ENCODE measurements at regions not wholly inside any gene's neighbourhood (a gene's known extent, or its start where the extent isn't known, plus 50 kb on each side); places are given as distances from the start of the nearest gene placed in this dataset.

DNA sequence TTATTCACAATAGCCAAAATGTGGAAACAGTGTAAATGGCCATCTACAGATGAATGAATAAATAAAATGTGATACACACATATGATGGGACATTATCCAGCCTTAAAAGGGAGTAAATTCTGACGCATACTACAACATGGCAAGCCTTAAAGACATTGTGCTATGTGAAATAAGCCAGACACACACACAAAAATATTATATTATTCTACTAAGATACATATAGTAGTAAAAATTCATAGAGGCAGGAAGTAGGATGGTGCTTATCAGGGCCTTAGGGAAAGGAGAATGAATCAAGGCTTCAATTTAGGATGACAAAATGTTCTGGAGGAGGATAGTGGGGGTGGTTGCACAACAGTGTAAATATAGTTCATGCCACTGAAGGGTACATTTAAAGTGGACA lies 346.7 kb upstream of the SMARCA2 start:
- Histone ChIP-seq H3K9me2 (ENCODE audit: low read depth, low read length) (no peaks in the 10 kb centered on the region), H2AFZ (ENCODE audit: low read length) (no peak overlapping the region), H4K20me1 (ENCODE audit: insufficient read depth, low read length) (no peaks in the 10 kb centered on the region), H3K4me1 (ENCODE audit: insufficient read depth, low read length, severe bottlenecking) (no peaks in the 10 kb centered on the region), H3K4me2 (ENCODE audit: low read length) (no peak overlapping the region), H3K36me3 (ENCODE audit: insufficient read depth, low read length) (no peaks in the 10 kb centered on the region), H3K27me3 (ENCODE audit: insufficient read depth, low read length) (no peaks in the 10 kb centered on the region), H3K9me3 (ENCODE audit: low read length) (no peaks in the 10 kb centered on the region), H3F3A (ENCODE audit: insufficient read depth, low read length) (no peaks in the 10 kb centered on the region), H3K9ac (ENCODE audit: low read length) (no peak overlapping the region), H3K27ac (ENCODE audit: low read depth, low read length, poor library complexity, severe bottlenecking) (no peak overlapping the region), H3K79me2 (ENCODE audit: insufficient read depth, low read length) (no peaks in the 10 kb centered on the region), H3K4me3 (ENCODE audit: low read depth, low read length, poor library complexity, severe bottlenecking) (no peak overlapping the region)
- no peak for TF ChIP-seq EZH2 (IDR thresholded peaks at IDR 0.05; ENCODE audit: borderline replicate concordance, low read length)
- TF ChIP-seq, protein P1, sequence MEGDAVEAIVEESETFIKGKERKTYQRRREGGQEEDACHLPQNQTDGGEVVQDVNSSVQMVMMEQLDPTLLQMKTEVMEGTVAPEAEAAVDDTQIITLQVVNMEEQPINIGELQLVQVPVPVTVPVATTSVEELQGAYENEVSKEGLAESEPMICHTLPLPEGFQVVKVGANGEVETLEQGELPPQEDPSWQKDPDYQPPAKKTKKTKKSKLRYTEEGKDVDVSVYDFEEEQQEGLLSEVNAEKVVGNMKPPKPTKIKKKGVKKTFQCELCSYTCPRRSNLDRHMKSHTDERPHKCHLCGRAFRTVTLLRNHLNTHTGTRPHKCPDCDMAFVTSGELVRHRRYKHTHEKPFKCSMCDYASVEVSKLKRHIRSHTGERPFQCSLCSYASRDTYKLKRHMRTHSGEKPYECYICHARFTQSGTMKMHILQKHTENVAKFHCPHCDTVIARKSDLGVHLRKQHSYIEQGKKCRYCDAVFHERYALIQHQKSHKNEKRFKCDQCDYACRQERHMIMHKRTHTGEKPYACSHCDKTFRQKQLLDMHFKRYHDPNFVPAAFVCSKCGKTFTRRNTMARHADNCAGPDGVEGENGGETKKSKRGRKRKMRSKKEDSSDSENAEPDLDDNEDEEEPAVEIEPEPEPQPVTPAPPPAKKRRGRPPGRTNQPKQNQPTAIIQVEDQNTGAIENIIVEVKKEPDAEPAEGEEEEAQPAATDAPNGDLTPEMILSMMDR (IDR thresholded peaks at IDR 0.05; ENCODE audit: low read length), result no peak

GRCh38 chr9:1673300-1673699 lies 341.8 kb upstream of the SMARCA2 start:
- H3K79me2 ChIP-seq (ENCODE audit: insufficient read depth, low read length), result no peaks in the 10 kb centered on the region
- no peak for TF ChIP-seq EZH2 (IDR thresholded peaks at IDR 0.05; ENCODE audit: borderline replicate concordance, low read length)
- TF ChIP-seq, protein P1 (IDR thresholded peaks at IDR 0.05; ENCODE audit: low read length), result no peak
- H3K4me2 ChIP-seq (ENCODE audit: low read length), result no peak overlapping the region
- H3K4me1 ChIP-seq (ENCODE audit: insufficient read depth, low read length, severe bottlenecking), result no peaks in the 10 kb centered on the region
- no peak overlapping the region for H3K4me3 ChIP-seq (ENCODE audit: low read depth, low read length, poor library complexity, severe bottlenecking)
- no peaks in the 10 kb centered on the region for H3K9me3 ChIP-seq (ENCODE audit: low read length)
- no peak overlapping the region for H3K9ac ChIP-seq (ENCODE audit: low read length)
- H3F3A ChIP-seq (ENCODE audit: insufficient read depth, low read length), result no peaks in the 10 kb centered on the region
- no peaks in the 10 kb centered on the region for H3K27me3 ChIP-seq (ENCODE audit: insufficient read depth, low read length)
- no peaks in the 10 kb centered on the region for H3K9me2 ChIP-seq (ENCODE audit: low read depth, low read length)
- no peak overlapping the region for H3K27ac ChIP-seq (ENCODE audit: low read depth, low read length, poor library complexity, severe bottlenecking)
- no peak overlapping the region for H2AFZ ChIP-seq (ENCODE audit: low read length)
- no peaks in the 10 kb centered on the region for H3K36me3 ChIP-seq (ENCODE audit: insufficient read depth, low read length)
- H4K20me1 ChIP-seq (ENCODE audit: insufficient read depth, low read length), result no peaks in the 10 kb centered on the region

DNA sequence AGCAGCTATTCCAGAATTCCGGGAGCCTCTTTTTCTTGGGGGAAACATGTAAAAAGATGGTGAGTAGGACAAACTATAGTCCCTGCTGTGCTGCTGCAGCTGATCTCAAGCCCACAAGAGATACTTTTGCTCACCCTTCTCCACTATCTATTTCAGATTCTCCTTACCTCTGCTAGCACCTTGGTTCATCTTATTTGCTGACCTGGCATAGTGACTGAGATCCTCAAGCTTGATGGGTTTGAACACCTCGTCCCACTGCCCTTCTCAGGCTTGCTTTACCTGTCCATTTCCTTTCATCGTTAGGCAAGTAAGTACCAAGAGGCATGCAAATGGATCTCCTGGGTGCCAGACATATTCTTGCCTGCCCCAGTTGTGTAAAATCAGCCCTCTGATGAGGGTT lies 338.4 kb upstream of the SMARCA2 start:
- Histone ChIP-seq H3K9me2 (ENCODE audit: low read depth, low read length) (no peaks in the 10 kb centered on the region), H4K20me1 (ENCODE audit: insufficient read depth, low read length) (no peaks in the 10 kb centered on the region), H3K27me3 (ENCODE audit: insufficient read depth, low read length) (no peaks in the 10 kb centered on the region), H3K9me3 (ENCODE audit: low read length) (no peaks in the 10 kb centered on the region), H3K4me3 (ENCODE audit: low read depth, low read length, poor library complexity, severe bottlenecking) (no peak overlapping the region), H3K27ac (ENCODE audit: low read depth, low read length, poor library complexity, severe bottlenecking) (no peak overlapping the region), H3F3A (ENCODE audit: insufficient read depth, low read length) (no peaks in the 10 kb centered on the region), H3K9ac (ENCODE audit: low read length) (no peak overlapping the region), H3K36me3 (ENCODE audit: insufficient read depth, low read length) (no peaks in the 10 kb centered on the region), H3K4me2 (ENCODE audit: low read length) (no peak overlapping the region), H3K4me1 (ENCODE audit: insufficient read depth, low read length, severe bottlenecking) (no peaks in the 10 kb centered on the region), H2AFZ (ENCODE audit: low read length) (no peak overlapping the region), H3K79me2 (ENCODE audit: insufficient read depth, low read length) (no peaks in the 10 kb centered on the region)
- TF ChIP-seq EZH2 (IDR thresholded peaks at IDR 0.05; ENCODE audit: borderline replicate concordance, low read length), result no peak
- TF ChIP-seq, protein P1 (IDR thresholded peaks at IDR 0.05; ENCODE audit: low read length), result no peak

Measured in OCI-LY1 (cell line).